GM10248 (cell line): ENCODE measurements at regions not wholly inside any gene's neighbourhood (a gene's known extent, or its start where the extent isn't known, plus 50 kb on each side); places are given as distances from the start of the nearest gene placed in this dataset.

Experiments
- CTCF ChIA-PET: fragments of 300-600 bp; sonication (Branson Sonifier 250); formaldehyde crosslinking; extraction: SDS; loops from one replicate; lab custom pipeline; 2021; ENCODE audit warnings: antibody characterized with exemption; lab: Yijun Ruan, JAX
- POLR2A ChIA-PET: fragments of 350-650 bp; sonication (Branson Sonifier 250); formaldehyde crosslinking; extraction: SDS; loops from one replicate; lab custom pipeline; 2020; ENCODE audit warnings: antibody characterized with exemption; lab: Yijun Ruan, JAX
- DNase-seq: peaks from one replicate; pipeline ENCODE4 v3.0.0; 2012; ENCODE audit errors: extremely low spot score
- TF ChIP-seq, protein P1 (sequence below): IDR thresholded peaks from 2 replicates; pipeline ENCODE4 v1.5.1; 2012; ENCODE audit warnings: mild to moderate bottlenecking, low read depth; ENCODE audit errors: extremely low read depth, missing control alignments, control extremely low read depth

DNA sequence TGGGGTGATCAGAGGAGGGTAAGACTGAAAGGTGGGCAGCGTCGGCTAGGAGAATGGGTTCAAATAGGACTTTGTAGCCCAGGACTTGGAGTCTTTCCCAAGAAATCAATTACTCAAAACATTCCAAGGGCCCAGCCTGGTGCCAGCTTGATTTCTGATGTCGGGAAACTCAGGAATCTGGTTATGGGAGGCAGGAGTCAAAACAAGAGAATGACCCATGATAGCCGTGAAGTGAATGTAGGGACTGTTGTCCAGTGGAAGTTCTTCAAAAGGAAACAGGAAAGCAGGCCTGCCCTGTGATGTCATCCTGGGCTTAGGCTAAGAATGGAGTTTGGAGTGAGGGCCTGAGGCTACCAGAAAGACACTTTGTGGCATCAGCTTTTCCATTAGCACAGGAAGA lies 67.4 kb upstream of the SLC14A2 start:
- TF ChIP-seq, protein P1, sequence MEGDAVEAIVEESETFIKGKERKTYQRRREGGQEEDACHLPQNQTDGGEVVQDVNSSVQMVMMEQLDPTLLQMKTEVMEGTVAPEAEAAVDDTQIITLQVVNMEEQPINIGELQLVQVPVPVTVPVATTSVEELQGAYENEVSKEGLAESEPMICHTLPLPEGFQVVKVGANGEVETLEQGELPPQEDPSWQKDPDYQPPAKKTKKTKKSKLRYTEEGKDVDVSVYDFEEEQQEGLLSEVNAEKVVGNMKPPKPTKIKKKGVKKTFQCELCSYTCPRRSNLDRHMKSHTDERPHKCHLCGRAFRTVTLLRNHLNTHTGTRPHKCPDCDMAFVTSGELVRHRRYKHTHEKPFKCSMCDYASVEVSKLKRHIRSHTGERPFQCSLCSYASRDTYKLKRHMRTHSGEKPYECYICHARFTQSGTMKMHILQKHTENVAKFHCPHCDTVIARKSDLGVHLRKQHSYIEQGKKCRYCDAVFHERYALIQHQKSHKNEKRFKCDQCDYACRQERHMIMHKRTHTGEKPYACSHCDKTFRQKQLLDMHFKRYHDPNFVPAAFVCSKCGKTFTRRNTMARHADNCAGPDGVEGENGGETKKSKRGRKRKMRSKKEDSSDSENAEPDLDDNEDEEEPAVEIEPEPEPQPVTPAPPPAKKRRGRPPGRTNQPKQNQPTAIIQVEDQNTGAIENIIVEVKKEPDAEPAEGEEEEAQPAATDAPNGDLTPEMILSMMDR, result no peak
- POLR2A ChIA-PET, result no interaction called here
- DNase-seq, result no peak
- CTCF ChIA-PET, result no interaction called here

DNA sequence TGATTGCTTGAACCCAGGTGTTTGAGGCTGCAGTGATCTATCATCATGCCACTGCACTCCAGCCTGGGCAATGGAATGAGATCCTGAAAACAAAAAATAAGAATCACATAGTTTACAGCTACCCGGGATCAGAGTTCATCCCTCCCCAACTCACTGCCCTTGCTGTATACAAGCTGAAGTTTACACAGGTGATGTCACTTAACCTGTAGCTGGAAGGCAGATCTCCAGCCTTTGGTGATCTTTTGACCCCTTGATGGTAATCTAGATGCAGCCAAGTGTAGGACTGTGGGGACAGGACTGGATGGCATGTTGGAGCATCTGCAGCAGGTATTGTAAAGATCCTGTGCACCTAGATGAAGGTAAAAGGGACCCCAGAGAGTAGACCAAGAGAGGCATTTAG lies 66.7 kb upstream of the SLC14A2 start:
- ChIA-PET POLR2A (no interaction called here), CTCF (no interaction called here)
- DNase-seq, result no peak
- TF ChIP-seq, protein P1, result no peak

DNA sequence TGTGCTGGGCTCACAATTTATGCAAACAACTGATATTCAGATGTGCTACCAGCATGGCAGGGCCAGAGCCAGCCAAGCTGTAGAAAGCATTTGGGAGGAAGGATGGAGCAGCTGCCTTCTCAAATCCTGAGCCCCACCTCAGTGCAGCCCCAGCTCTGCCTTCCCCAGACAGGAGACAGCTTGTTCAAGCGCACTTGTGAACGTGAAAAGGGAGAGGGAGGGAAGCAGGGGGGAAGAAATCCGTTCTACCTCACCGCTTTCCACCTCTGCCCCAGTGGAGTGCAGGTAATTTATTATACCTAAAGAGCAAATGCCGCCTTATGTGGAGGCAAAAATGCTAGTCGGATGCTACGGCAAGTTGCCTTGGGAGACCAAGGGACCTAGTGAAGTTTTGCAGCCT lies 66.0 kb upstream of the SLC14A2 start:
- TF ChIP-seq, protein P1, result no peak
- no peak for DNase-seq
- ChIA-PET CTCF (no interaction called here), POLR2A (no interaction called here)

DNA sequence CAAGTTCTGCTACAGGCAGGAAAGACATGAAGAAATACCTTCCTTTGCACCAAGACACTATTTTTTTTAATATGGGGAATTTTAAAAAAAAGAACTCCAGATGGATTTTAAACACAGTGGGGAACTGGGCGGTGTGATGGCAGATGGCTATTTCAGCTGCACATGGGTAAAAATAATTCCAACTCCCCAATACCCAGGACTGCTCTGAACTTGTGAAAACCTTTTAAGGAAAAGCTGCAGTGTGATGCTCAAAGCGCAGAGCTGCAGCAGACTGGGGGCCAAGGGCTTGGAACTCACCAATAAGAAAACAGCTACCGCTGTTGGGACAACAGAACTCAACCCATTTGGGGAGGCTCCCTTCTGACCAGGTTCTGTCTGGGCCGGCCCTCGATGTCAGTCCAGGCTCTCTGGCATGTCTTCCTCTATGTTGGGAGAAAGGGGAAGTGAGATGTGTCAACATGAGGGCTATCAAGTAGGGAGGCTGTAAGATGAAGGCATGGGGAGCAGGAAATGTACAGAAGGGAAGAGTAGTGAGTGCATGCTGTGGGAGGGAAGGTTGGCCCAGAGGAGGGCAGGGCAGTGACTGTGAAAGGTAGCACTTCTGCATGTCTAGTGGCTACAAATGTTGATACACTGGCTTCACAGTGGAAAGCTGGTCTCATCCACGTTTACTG lies 64.0 kb upstream of the SLC14A2 start:
- no peak for DNase-seq
- POLR2A ChIA-PET, result no interaction called here
- TF ChIP-seq, protein P1, result no peak
- CTCF ChIA-PET, result interaction anchor here (1.1 kb wide), 1 partner anchor 15 kb away, joined by 3 read pairs; no protein-coding TSS in a partner anchor

DNA sequence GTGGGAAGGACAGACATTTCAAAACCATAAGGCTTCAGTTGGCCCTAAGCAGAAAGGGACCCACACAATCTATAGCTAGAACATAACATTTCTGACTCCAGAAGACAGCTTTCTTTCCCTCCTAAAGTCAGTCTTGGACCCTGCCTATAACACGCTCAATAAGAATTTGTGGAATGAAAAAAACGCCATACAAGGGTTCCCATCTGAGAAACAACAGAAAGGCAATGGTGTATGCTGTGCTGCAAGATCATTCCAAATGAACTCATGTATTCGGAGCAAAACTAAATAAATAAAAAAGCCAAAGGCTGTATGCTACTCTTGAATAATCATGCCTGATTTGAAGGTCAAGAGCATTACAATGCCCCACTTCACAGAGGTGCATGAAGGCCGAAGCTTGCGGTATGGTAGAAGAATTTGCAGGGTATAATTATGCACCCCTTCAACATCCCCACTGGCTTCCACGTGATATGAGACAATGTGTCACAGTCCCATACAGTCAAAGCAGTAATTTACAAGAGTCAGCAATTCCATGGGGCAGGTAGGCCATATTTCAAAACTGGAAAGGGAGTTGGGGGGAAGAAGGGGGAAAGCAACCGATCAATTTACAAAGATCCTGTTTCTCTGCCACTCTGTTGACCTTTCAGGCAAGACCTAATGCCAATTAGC lies 61.4 kb upstream of the SLC14A2 start:
- POLR2A ChIA-PET, result no interaction called here
- TF ChIP-seq, protein P1, result no peak

DNA sequence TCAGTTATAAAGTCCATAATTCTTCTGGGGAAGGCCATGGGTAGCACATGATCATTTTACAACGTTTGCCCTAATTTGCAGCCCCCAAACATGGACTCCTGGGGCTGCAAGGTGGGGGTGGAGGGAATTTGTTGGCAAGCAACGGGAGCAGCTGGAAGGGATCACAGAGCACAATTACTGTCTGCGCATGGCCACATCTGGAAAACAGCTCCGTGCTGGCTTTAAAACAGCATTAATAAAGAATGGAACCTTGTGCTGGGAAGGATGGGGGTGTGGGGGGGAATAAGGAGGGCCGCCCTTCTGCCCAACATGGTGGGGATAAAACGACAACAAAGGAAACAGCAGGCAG lies 60.9 kb upstream of the SLC14A2 start:
- DNase-seq, result no peak
- TF ChIP-seq, protein P1, result no peak
- ChIA-PET POLR2A (no interaction called here), CTCF (no interaction called here)

More for the DNA sequence above, 61.4 kb upstream of the SLC14A2 start:
- CTCF ChIA-PET, result no interaction called here
- DNase-seq, result no peak
